SK-N-SH (cell line): ENCODE measurements at regions not wholly inside any gene's neighbourhood (a gene's known extent, or its start where the extent isn't known, plus 50 kb on each side); places are given as distances from the start of the nearest gene placed in this dataset.

Experiments used
- CHD2 ChIP-seq: fragments of 150-350 bp; IDR thresholded peaks from 2 replicates; pipeline ENCODE4 v1.6.1; 2018; ENCODE audit warnings: low read length; ENCODE audit not compliant: partially characterized antibody
- EP300 ChIP-seq, 2 experiments: IDR thresholded peaks; 2 replicates each; pipeline versions ENCODE4 v1.4.0 to v1.6.1; 2012; ENCODE audit warnings: borderline replicate concordance in 1 of 2, low read depth in 1 of 2, low read length in 1 of 2
- FOSL2 ChIP-seq: IDR thresholded peaks from 2 replicates; pipeline ENCODE4 v1.4.0; 2012; ENCODE audit warnings: low read depth, mild to moderate bottlenecking, moderate library complexity, borderline replicate concordance
- FOXM1 ChIP-seq: IDR thresholded peaks from 2 replicates; pipeline ENCODE4 v1.4.0; 2012; ENCODE audit warnings: low read depth, mild to moderate bottlenecking
- JUND ChIP-seq: IDR thresholded peaks from 2 replicates; pipeline ENCODE4 v1.4.0; 2012
- RFX5 ChIP-seq: IDR thresholded peaks from 2 replicates; pipeline ENCODE4 v1.6.1; 2012; ENCODE audit warnings: mild to moderate bottlenecking, improper control_type of control experiment, low read length
- SMC3 ChIP-seq: IDR thresholded peaks from 2 replicates; pipeline ENCODE4 v1.6.1; 2012; ENCODE audit warnings: low read depth, low read length, improper control_type of control experiment
- TAF1 ChIP-seq: IDR thresholded peaks from 2 replicates; pipeline ENCODE4 v1.6.1; 2012; ENCODE audit warnings: low read depth, mild to moderate bottlenecking, low read length, moderate library complexity, borderline replicate concordance
- YY1 ChIP-seq: IDR thresholded peaks from 2 replicates; pipeline ENCODE4 v1.4.0; 2012; ENCODE audit warnings: low read depth, mild to moderate bottlenecking
- TF ChIP-seq, protein P1 (sequence below): fragments of 200-600 bp; sonication (generic); IDR thresholded peaks from 2 replicates; pipeline ENCODE4 v1.6.1; 2017; ENCODE audit warnings: antibody characterized with exemption, mild to moderate bottlenecking, moderate library complexity
- TF ChIP-seq, protein P2 (sequence below): IDR thresholded peaks from 2 replicates; pipeline ENCODE4 v1.6.1; 2012; ENCODE audit warnings: mild to moderate bottlenecking, low read depth, low read length, moderate library complexity
- TF ChIP-seq, protein P3 (sequence below): fragments of 150-350 bp; IDR thresholded peaks from 2 replicates; pipeline ENCODE4 v1.6.1; 2017; ENCODE audit warnings: antibody characterized with exemption, low read length, low read depth, borderline replicate concordance

DNA sequence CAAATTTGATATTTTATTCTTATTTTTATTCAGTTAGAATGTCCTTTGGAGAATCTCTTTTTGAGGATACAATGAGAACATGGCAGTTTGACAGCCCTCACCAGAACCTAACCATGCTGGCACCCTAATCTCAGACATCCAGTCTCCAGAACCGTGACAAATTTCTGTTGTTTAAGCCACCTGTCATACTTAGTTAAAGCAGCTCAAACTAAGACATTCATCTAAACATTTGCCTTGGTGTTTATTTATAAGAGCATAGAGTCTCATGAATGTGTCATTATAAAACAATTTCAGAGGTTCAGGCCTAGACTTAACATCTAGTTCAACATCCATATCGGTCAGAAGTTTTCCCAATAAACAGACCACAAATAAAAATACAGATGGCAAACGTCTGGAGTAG, 125.1 kb upstream of the FUNDC1 start:
- TF ChIP-seq, protein P1, sequence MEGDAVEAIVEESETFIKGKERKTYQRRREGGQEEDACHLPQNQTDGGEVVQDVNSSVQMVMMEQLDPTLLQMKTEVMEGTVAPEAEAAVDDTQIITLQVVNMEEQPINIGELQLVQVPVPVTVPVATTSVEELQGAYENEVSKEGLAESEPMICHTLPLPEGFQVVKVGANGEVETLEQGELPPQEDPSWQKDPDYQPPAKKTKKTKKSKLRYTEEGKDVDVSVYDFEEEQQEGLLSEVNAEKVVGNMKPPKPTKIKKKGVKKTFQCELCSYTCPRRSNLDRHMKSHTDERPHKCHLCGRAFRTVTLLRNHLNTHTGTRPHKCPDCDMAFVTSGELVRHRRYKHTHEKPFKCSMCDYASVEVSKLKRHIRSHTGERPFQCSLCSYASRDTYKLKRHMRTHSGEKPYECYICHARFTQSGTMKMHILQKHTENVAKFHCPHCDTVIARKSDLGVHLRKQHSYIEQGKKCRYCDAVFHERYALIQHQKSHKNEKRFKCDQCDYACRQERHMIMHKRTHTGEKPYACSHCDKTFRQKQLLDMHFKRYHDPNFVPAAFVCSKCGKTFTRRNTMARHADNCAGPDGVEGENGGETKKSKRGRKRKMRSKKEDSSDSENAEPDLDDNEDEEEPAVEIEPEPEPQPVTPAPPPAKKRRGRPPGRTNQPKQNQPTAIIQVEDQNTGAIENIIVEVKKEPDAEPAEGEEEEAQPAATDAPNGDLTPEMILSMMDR = no peak
- no peak for TF ChIP-seq FOSL2
- TF ChIP-seq, protein P2, sequence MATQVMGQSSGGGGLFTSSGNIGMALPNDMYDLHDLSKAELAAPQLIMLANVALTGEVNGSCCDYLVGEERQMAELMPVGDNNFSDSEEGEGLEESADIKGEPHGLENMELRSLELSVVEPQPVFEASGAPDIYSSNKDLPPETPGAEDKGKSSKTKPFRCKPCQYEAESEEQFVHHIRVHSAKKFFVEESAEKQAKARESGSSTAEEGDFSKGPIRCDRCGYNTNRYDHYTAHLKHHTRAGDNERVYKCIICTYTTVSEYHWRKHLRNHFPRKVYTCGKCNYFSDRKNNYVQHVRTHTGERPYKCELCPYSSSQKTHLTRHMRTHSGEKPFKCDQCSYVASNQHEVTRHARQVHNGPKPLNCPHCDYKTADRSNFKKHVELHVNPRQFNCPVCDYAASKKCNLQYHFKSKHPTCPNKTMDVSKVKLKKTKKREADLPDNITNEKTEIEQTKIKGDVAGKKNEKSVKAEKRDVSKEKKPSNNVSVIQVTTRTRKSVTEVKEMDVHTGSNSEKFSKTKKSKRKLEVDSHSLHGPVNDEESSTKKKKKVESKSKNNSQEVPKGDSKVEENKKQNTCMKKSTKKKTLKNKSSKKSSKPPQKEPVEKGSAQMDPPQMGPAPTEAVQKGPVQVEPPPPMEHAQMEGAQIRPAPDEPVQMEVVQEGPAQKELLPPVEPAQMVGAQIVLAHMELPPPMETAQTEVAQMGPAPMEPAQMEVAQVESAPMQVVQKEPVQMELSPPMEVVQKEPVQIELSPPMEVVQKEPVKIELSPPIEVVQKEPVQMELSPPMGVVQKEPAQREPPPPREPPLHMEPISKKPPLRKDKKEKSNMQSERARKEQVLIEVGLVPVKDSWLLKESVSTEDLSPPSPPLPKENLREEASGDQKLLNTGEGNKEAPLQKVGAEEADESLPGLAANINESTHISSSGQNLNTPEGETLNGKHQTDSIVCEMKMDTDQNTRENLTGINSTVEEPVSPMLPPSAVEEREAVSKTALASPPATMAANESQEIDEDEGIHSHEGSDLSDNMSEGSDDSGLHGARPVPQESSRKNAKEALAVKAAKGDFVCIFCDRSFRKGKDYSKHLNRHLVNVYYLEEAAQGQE = no peak
- TF ChIP-seq, protein P3, sequence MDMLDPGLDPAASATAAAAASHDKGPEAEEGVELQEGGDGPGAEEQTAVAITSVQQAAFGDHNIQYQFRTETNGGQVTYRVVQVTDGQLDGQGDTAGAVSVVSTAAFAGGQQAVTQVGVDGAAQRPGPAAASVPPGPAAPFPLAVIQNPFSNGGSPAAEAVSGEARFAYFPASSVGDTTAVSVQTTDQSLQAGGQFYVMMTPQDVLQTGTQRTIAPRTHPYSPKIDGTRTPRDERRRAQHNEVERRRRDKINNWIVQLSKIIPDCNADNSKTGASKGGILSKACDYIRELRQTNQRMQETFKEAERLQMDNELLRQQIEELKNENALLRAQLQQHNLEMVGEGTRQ = no peak
- no peak for TF ChIP-seq SMC3
- TF ChIP-seq EP300 (IDR thresholded peaks at IDR 0.05; ENCODE audit: borderline replicate concordance in 1 of 2, low read depth in 1 of 2, low read length in 1 of 2) = no peak
- TF ChIP-seq RFX5 = no peak
- no peak for TF ChIP-seq TAF1
- TF ChIP-seq YY1 = no peak
- no peak for TF ChIP-seq FOXM1
- no peak for TF ChIP-seq CHD2
- no peak for TF ChIP-seq JUND
